Hematopoietic multipotent progenitor cell treated with erythropoietin and hydrocortisone succinate and interleukin-3 and kit ligand, for 4 days (in vitro differentiated cells): ENCODE measurements at regions not wholly inside any gene's neighbourhood (a gene's known extent, or its start where the extent isn't known, plus 50 kb on each side); places are given as distances from the start of the nearest gene placed in this dataset.
A peak's percentile ranks its signal among the peaks of the same experiment; 100 is the strongest.
"Not testable (repeated sequence)": the region's sequence is repeated elsewhere in the genome, so short reads cannot be mapped to it uniquely, and the experiment has no call there.

Experiments
- DNase-seq: peaks from one replicate; pipeline ENCODE4 v3.0.0-alpha.2; 2015

- no peak for DNase-seq
Measured at GRCh38 chr2:215260097-215260677, 51.7 kb upstream of the ATIC start.

- DNase-seq: no peak
Measured at GRCh38 chr2:215249501-215249900, 62.4 kb upstream of the ATIC start.

- DNase-seq: not testable (repeated sequence)
Measured at GRCh38 chr2:215245919-215246318, 65.9 kb upstream of the ATIC start.

- DNase-seq: no peak
Measured at GRCh38 chr2:215241791-215242305, 70.0 kb upstream of the ATIC start.

GRCh38 chr2:215238485-215239098 lies 73.3 kb upstream of the ATIC start:
- peak; percentile 55 for DNase-seq

- no peak for DNase-seq
Measured at GRCh38 chr2:215236131-215236530, 75.7 kb upstream of the ATIC start.

GRCh38 chr2:215220221-215220620 lies 81.8 kb upstream of the ABCA12 start:
- DNase-seq: not testable (repeated sequence)

GRCh38 chr2:215218587-215219577 lies 80.5 kb upstream of the ABCA12 start:
- no peak for DNase-seq

GRCh38 chr2:215216806-215217205 lies 78.4 kb upstream of the ABCA12 start:
- DNase-seq: no peak

- no peak for DNase-seq
Measured at GRCh38 chr2:215215637-215216036, 77.2 kb upstream of the ABCA12 start.

- no peak for DNase-seq
Measured at GRCh38 chr2:215210082-215210481, 71.7 kb upstream of the ABCA12 start.

GRCh38 chr2:215207791-215208367 lies 69.5 kb upstream of the ABCA12 start:
- DNase-seq: no peak

- no peak for DNase-seq
Measured at GRCh38 chr2:215207041-215207440, 68.6 kb upstream of the ABCA12 start.

- no peak for DNase-seq
Measured at GRCh38 chr2:215205787-215206186, 67.4 kb upstream of the ABCA12 start.

GRCh38 chr2:215191477-215191876 lies 53.1 kb upstream of the ABCA12 start:
- no peak for DNase-seq

- no peak for DNase-seq
Measured at GRCh38 chr2:215190588-215190987, 52.2 kb upstream of the ABCA12 start.

GRCh38 chr2:215189393-215189792 lies 51.0 kb upstream of the ABCA12 start:
- no peak for DNase-seq
